ENCODE measurements at regions not wholly inside any gene's neighbourhood (a gene's known extent, or its start where the extent isn't known, plus 50 kb on each side); places are given as distances from the start of the nearest gene placed in this dataset.

GRCh38 chr4:46684041-46684440, 225.0 kb downstream of the COX7B2 start:
- intact Hi-C loops (cut with micrococcal nuclease): no loop called here

- intact Hi-C loops (cut with micrococcal nuclease): no loop called here
These were observed 232.7 kb downstream of the COX7B2 start for GRCh38 chr4:46676364-46676763.

GRCh38 chr4:46674326-46674725, 234.7 kb downstream of the COX7B2 start:
- intact Hi-C loops (cut with micrococcal nuclease): no loop called here

- intact Hi-C loops (cut with micrococcal nuclease): no loop called here
These were observed 241.3 kb downstream of the COX7B2 start for GRCh38 chr4:46667790-46668189.

- intact Hi-C loops (cut with micrococcal nuclease): no loop called here
These were observed 253.0 kb downstream of the COX7B2 start for GRCh38 chr4:46656071-46656470.

GRCh38 chr4:46653842-46654241, 255.2 kb downstream of the COX7B2 start:
- intact Hi-C loops (cut with micrococcal nuclease): no loop called here

- intact Hi-C loops (cut with micrococcal nuclease): loop anchor here (5.0 kb wide), 1 partner anchor 1887 kb away; no protein-coding TSS in a partner anchor
These were observed 259.5 kb upstream of the GABRA2 start for GRCh38 chr4:46649390-46649789.

GRCh38 chr4:46648088-46648744, 258.3 kb upstream of the GABRA2 start:
- intact Hi-C loops (cut with micrococcal nuclease): loop anchor here (5.0 kb wide), 1 partner anchor 1886 kb away; no protein-coding TSS in a partner anchor

GRCh38 chr4:46645126-46645525, 255.2 kb upstream of the GABRA2 start:
- intact Hi-C loops (cut with micrococcal nuclease): loop anchor here (5.0 kb wide), 1 partner anchor 1883 kb away; no protein-coding TSS in a partner anchor

Measured in T-helper 1 cell treated with Interleukin-12 subunit alpha and Interleukin-12 subunit beta and Interleukin-4 antibody, amounts not matched to agents 30 ng/mL and 1 ng/mL, for 36 hours (primary cell).